ENCODE measurements at regions not wholly inside any gene's neighbourhood (a gene's known extent, or its start where the extent isn't known, plus 50 kb on each side); places are given as distances from the start of the nearest gene placed in this dataset.

DNA sequence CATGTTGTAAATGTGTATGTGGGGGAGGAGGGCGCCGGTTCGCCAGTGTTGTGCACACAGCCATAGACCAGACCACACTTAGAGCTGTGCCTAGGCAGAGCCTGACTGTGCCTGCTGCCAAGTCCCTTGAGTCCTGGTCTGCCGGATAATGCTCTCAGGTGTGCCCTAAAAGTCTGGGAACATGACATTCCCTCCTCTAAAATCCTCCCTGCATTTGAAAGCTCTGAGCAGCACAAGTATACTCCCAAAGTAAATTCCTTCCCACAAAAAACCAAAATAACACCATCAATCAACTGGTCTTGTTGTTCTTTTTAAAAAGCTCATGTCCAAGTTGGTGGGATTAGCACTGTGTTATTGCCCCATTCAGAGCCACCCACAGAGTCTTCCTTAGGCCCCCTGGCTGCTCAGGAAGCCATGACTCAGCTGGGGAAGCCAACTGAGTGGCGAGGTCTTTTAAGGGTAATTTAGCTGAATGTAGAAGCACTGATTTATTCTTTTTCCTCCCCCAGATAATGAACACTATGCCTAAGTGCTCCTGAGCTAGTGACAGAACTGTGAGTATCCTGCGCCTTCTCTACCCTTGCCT lies 147.8 kb upstream of the MCTP2 start:
- no peak for TF ChIP-seq POLR2A (IDR thresholded peaks at IDR 0.05)
- TF ChIP-seq, protein P1, sequence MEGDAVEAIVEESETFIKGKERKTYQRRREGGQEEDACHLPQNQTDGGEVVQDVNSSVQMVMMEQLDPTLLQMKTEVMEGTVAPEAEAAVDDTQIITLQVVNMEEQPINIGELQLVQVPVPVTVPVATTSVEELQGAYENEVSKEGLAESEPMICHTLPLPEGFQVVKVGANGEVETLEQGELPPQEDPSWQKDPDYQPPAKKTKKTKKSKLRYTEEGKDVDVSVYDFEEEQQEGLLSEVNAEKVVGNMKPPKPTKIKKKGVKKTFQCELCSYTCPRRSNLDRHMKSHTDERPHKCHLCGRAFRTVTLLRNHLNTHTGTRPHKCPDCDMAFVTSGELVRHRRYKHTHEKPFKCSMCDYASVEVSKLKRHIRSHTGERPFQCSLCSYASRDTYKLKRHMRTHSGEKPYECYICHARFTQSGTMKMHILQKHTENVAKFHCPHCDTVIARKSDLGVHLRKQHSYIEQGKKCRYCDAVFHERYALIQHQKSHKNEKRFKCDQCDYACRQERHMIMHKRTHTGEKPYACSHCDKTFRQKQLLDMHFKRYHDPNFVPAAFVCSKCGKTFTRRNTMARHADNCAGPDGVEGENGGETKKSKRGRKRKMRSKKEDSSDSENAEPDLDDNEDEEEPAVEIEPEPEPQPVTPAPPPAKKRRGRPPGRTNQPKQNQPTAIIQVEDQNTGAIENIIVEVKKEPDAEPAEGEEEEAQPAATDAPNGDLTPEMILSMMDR (IDR thresholded peaks at IDR 0.05), result no peak
- no peak for TF ChIP-seq EP300 (IDR thresholded peaks at IDR 0.05; ENCODE audit: low read depth)
- peak; percentile 3 to 52 (median 19) for TF ChIP-seq POLR2AphosphoS5 (IDR thresholded peaks at IDR 0.05)
